HG03571 (cell line): ENCODE measurements at regions not wholly inside any gene's neighbourhood (a gene's known extent, or its start where the extent isn't known, plus 50 kb on each side); places are given as distances from the start of the nearest gene placed in this dataset.

Source experiments
- ATAC-seq: cut with Tn5 transposase; IDR thresholded peaks from one replicate; pipeline ENCODE4 v1.9.1; 2021; ENCODE audit not compliant: unreplicated experiment

GRCh38 chr2:71746946-71747501 lies 293.7 kb downstream of the DYSF start:
- no peak for ATAC-seq

- no peak for ATAC-seq
These were observed 291.4 kb downstream of the DYSF start for GRCh38 chr2:71744781-71745180.

- ATAC-seq: no peak
These were observed 290.8 kb downstream of the DYSF start for GRCh38 chr2:71743995-71744675.

- ATAC-seq: no peak
These were observed 289.7 kb downstream of the DYSF start for GRCh38 chr2:71742953-71743601.

- ATAC-seq: no peak
These were observed 283.6 kb downstream of the DYSF start for GRCh38 chr2:71736986-71737385.

GRCh38 chr2:71736091-71736861 lies 282.9 kb downstream of the DYSF start:
- ATAC-seq: no peak
